Spleen (tissue), 11 donors: ENCODE measurements at regions not wholly inside any gene's neighbourhood (a gene's known extent, or its start where the extent isn't known, plus 50 kb on each side); places are given as distances from the start of the nearest gene placed in this dataset.

Source experiments
- DNase-seq: peaks from one replicate; pipeline ENCODE4 v3.0.0-alpha.2; 2020
- H3K27ac ChIP-seq, 8 donors: fragments of 200-600 bp; sonication (generic) in 7 of 8; 1 replicate in 4 of 8; 2 replicates in 4 of 8; pipeline versions ENCODE4 v1.5.0 to v1.8.0; 2016 to 2021; ENCODE audit warnings: inconsistent platforms in 4 of 8, mild to moderate bottlenecking in 4 of 8, moderate library complexity in 1 of 8
- H3K27me3 ChIP-seq, 7 donors: fragments of 200-600 bp; sonication (generic) in 6 of 7; replicated peaks in 1 of 7; 1 replicate in 4 of 7; 2 replicates in 3 of 7; pipeline versions ENCODE4 v1.5.0 to v1.8.0; 2016 to 2021; ENCODE audit warnings: inconsistent platforms in 3 of 7, mild to moderate bottlenecking in 1 of 7
- H3K36me3 ChIP-seq, 6 donors: fragments of 200-600 bp; sonication (generic) in 5 of 6; 1 replicate in 4 of 6; 2 replicates in 2 of 6; pipeline versions ENCODE4 v1.5.0 to v1.8.0; 2016 to 2021; ENCODE audit warnings: inconsistent platforms in 2 of 6
- H3K4me1 ChIP-seq, 6 donors: fragments of 200-600 bp; sonication (generic) in 5 of 6; 1 replicate in 3 of 6; 2 replicates in 3 of 6; pipeline versions ENCODE4 v1.5.0 to v1.8.0; 2016 to 2021; ENCODE audit warnings: inconsistent platforms in 3 of 6
- H3K4me3 ChIP-seq, 8 donors: fragments of 200-600 bp; sonication (generic) in 7 of 8; 1 replicate in 4 of 8; 2 replicates in 4 of 8; pipeline versions ENCODE4 v1.5.0 to v1.8.0; 2016 to 2021; ENCODE audit warnings: inconsistent platforms in 4 of 8, mild to moderate bottlenecking in 4 of 8, moderate library complexity in 2 of 8
- H3K9me3 ChIP-seq, 8 donors: fragments of 200-600 bp; sonication (generic) in 7 of 8; 1 replicate in 4 of 8; 2 replicates in 4 of 8; pipeline versions ENCODE4 v1.5.0 to v1.8.0; 2016 to 2021; ENCODE audit warnings: inconsistent platforms in 4 of 8
- POLR2A ChIP-seq, 3 donors: fragments of 450-650 bp; IDR thresholded peaks; one replicate each; pipeline ENCODE4 v1.5.1; 2017; ENCODE audit warnings: antibody characterized with exemption in 3 of 3, mild to moderate bottlenecking in 1 of 3
- POLR2AphosphoS5 ChIP-seq, 3 donors: sonication (generic); formaldehyde crosslinking; IDR thresholded peaks; one replicate each; pipeline ENCODE4 v1.5.1; 2017; ENCODE audit warnings: antibody characterized with exemption in 3 of 3
- WGBS, 5 donors: extraction: QIAGEN DNeasy Blood & Tissue Kit in 3 of 5; methylation state at CpG; one replicate each; pipeline versions ENCODE4 v1.1.5 to v1.1.7; 2013 to 2018; 5-methylcytosine and 5-hydroxymethylcytosine counted together
- intact Hi-C: fragments of 100-400 bp; cut with DNase I; formaldehyde crosslinking; loops from one replicate; pipeline ENCODE4 v1.15.0; 2023; ENCODE audit warnings: low total_unique reads
- TF ChIP-seq, protein P1 (sequence below), 11 experiments: fragments of 200-600 bp in 7 of 11; fragments of 450-650 bp in 4 of 11; sonication (generic) in 4 of 11; IDR thresholded peaks in 8 of 11; conservative IDR thresholded peaks in 3 of 11; 1 replicate in 7 of 11; 2 replicates in 4 of 11; pipeline versions ENCODE4 v1.4.0 to v1.8.0; 2016 to 2021; ENCODE audit warnings: antibody characterized with exemption in 11 of 11, inconsistent platforms in 4 of 11, mild to moderate bottlenecking in 1 of 11
- donor health status: healthy with polysubstance abuse.
- donor health status: DM: no; HTN: no; CAD: no; lungs with moderate emphysema.
- donor health status: DM: no; HTN: no; CAD: no.
- donor health status: Bipolar disorder and iron deficiency.
- donor health status: healthy.
- donor health status: DM: no; HTN: no; CAD: no.
- donor health status: DM: yes; HTN: yes; CAD: no.

DNA sequence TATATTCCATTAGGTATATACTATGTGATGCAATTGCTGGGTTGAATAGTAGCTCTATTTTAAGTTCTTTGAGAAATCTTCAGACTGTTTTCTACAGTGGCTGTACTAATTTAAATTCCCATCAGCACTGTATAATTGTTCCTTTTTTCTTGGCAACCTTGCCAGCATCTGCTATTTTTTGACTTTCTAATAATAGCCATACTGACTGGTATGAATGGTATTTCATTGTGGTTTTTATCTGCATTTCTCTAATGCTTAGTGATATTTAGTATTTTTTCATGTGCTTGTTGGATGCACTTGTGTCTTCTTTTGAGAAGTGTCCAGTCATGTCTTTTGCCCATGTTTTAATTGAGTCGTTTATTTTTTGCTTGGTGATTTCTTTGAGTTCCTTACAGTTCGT is 145.1 kb upstream of the PLSCR5 start:
- Histone ChIP-seq H3K9me3 (peaks cover 0 to 6% (median 0%) of the 10 kb centered on the region in 8 donors), H3K27me3 (no peaks in the 10 kb centered on the region), H3K27ac (no peak overlapping the region), H3K4me3 (no peak overlapping the region), H3K36me3 (no peaks in the 10 kb centered on the region), H3K4me1 (no peaks in the 10 kb centered on the region)
- TF ChIP-seq POLR2A (IDR thresholded peaks at IDR 0.05) = no peak
- TF ChIP-seq POLR2AphosphoS5 (IDR thresholded peaks at IDR 0.05) = no peak
- TF ChIP-seq, protein P1, sequence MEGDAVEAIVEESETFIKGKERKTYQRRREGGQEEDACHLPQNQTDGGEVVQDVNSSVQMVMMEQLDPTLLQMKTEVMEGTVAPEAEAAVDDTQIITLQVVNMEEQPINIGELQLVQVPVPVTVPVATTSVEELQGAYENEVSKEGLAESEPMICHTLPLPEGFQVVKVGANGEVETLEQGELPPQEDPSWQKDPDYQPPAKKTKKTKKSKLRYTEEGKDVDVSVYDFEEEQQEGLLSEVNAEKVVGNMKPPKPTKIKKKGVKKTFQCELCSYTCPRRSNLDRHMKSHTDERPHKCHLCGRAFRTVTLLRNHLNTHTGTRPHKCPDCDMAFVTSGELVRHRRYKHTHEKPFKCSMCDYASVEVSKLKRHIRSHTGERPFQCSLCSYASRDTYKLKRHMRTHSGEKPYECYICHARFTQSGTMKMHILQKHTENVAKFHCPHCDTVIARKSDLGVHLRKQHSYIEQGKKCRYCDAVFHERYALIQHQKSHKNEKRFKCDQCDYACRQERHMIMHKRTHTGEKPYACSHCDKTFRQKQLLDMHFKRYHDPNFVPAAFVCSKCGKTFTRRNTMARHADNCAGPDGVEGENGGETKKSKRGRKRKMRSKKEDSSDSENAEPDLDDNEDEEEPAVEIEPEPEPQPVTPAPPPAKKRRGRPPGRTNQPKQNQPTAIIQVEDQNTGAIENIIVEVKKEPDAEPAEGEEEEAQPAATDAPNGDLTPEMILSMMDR (IDR thresholded peaks at IDR 0.05 in 8 of 11, conservative IDR thresholded peaks at IDR 0.05 in 3 of 11) = no peak
- WGBS, 5 donors = 72 to 88% (median 78%) methylated on average over 2 of the region's 2 CpGs
- intact Hi-C loops = no loop called here
- DNase-seq = no peak

- intact Hi-C loops = no loop called here
Measured at GRCh38 chr3:146747928-146748327, 142.8 kb upstream of the PLSCR5 start.

DNA sequence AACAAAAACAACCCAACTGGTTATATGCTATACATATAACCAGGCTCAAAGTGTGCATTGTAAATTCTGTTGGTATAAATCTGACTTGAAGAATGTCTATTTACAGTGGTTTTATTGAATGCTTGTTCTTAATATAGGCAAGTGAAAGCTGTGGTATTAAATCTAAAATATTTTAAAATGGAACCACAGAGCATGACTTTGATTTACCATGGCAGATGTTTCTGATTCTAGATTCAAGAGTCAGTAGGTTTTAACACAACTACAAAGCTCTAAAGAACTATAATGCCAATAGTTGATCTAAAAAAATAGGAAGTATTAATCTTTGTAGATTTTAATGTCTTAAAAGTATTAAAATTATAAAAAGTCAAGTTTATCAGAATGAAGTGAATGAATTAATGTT is 141.9 kb upstream of the PLSCR5 start:
- intact Hi-C loops = no loop called here
- no peak for DNase-seq
- TF ChIP-seq POLR2AphosphoS5 (IDR thresholded peaks at IDR 0.05) = no peak
- TF ChIP-seq POLR2A (IDR thresholded peaks at IDR 0.05) = no peak
- TF ChIP-seq, protein P1 (IDR thresholded peaks at IDR 0.05 in 8 of 11, conservative IDR thresholded peaks at IDR 0.05 in 3 of 11) = no peak
- Histone ChIP-seq H3K4me1 (no peaks in the 10 kb centered on the region), H3K27ac (no peak overlapping the region), H3K36me3 (no peaks in the 10 kb centered on the region), H3K4me3 (no peak overlapping the region), H3K27me3 (no peaks in the 10 kb centered on the region), H3K9me3 (peaks cover 0 to 6% (median 0%) of the 10 kb centered on the region in 8 donors)

More at GRCh38 chr3:146747928-146748327, 142.8 kb upstream of the PLSCR5 start:
- peaks cover 0 to 6% (median 0%) of the 10 kb centered on the region in 8 donors for H3K9me3 ChIP-seq
- H3K4me3 ChIP-seq = no peak overlapping the region
- no peak for TF ChIP-seq POLR2AphosphoS5 (IDR thresholded peaks at IDR 0.05)
- TF ChIP-seq, protein P1 (IDR thresholded peaks at IDR 0.05 in 8 of 11, conservative IDR thresholded peaks at IDR 0.05 in 3 of 11) = no peak
- TF ChIP-seq POLR2A (IDR thresholded peaks at IDR 0.05) = no peak
- no peaks in the 10 kb centered on the region for H3K36me3 ChIP-seq
- H3K27me3 ChIP-seq = no peaks in the 10 kb centered on the region
- no peaks in the 10 kb centered on the region for H3K4me1 ChIP-seq
- no peak for DNase-seq
- no peak overlapping the region for H3K27ac ChIP-seq
- WGBS, 5 donors = 47 to 60% (median 52%) methylated on average over 4 of the region's 4 CpGs

- Histone ChIP-seq H3K27me3 (no peaks in the 10 kb centered on the region), H3K27ac (no peak overlapping the region), H3K36me3 (no peaks in the 10 kb centered on the region), H3K4me3 (no peak overlapping the region), H3K9me3 (peaks cover 0 to 6% (median 0%) of the 10 kb centered on the region in 8 donors), H3K4me1 (no peaks in the 10 kb centered on the region)
- no peak for DNase-seq
- TF ChIP-seq POLR2A (IDR thresholded peaks at IDR 0.05) (no peak), POLR2AphosphoS5 (IDR thresholded peaks at IDR 0.05) (no peak)
- TF ChIP-seq, protein P1 (IDR thresholded peaks at IDR 0.05 in 8 of 11, conservative IDR thresholded peaks at IDR 0.05 in 3 of 11) = no peak
- intact Hi-C loops = no loop called here
Measured at GRCh38 chr3:146746190-146746589, 141.0 kb upstream of the PLSCR5 start.
